PC-3 (cell line): ENCODE measurements at regions not wholly inside any gene's neighbourhood (a gene's known extent, or its start where the extent isn't known, plus 50 kb on each side); places are given as distances from the start of the nearest gene placed in this dataset.

ENCODE experiments used
- ATAC-seq: fragments of 200-7000 bp; cut with Tn5 transposase; 2 replicates; pipeline ENCODE4 v1.9.1; 2020; ENCODE audit warnings: mild to moderate bottlenecking, moderate library complexity
- BruUV-seq: library from RNA; stranded (reverse); fragments of 400-500 nt; replicated peaks from 2 replicates; lab custom pipeline; 2021; lab: Mats Ljungman, UMichigan
- CTCF ChIA-PET: fragments of 300-600 bp; sonication (Branson Sonifier 250); formaldehyde crosslinking; loops from one replicate; lab custom pipeline; 2022; ENCODE audit warnings: antibody characterized with exemption; lab: Charles Lee
- POLR2A ChIA-PET: fragments of 300-600 bp; sonication (Branson Sonifier 250); formaldehyde crosslinking; loops from one replicate; lab custom pipeline; 2022; ENCODE audit warnings: antibody characterized with exemption; ENCODE audit not compliant: unreplicated experiment; lab: Charles Lee
- DNase-seq: peaks from one replicate; pipeline ENCODE4 v3.0.0-alpha.2; 2015
- H2AFZ ChIP-seq: fragments of 300-600 bp; sonication (generic); 2 replicates; pipeline ENCODE4 v1.6.0; 2016; ENCODE audit warnings: antibody characterized with exemption, low read length
- H3F3A ChIP-seq: fragments of 300-600 bp; sonication (generic); one replicate; pipeline ENCODE4 v1.6.0; 2017; ENCODE audit warnings: antibody characterized with exemption, low read length, control low read depth, mild to moderate bottlenecking; ENCODE audit not compliant: unreplicated experiment
- H3K27ac ChIP-seq: fragments of 300-600 bp; sonication (generic); 2 replicates; pipeline ENCODE4 v1.5.1; 2016; ENCODE audit warnings: mild to moderate bottlenecking, low read length
- H3K27me3 ChIP-seq: fragments of 300-600 bp; sonication (generic); 2 replicates; pipeline ENCODE4 v1.6.1; 2016; ENCODE audit warnings: low read length, mixed read lengths
- H3K36me3 ChIP-seq: fragments of 300-600 bp; sonication (generic); 2 replicates; pipeline ENCODE4 v1.6.1; 2016; ENCODE audit warnings: low read depth, mixed run types, low read length, mixed read lengths
- H3K4me1 ChIP-seq: fragments of 300-600 bp; sonication (generic); 2 replicates; pipeline ENCODE4 v1.5.1; 2016; ENCODE audit warnings: low read length; ENCODE audit not compliant: insufficient read depth
- H3K4me2 ChIP-seq: fragments of 300-600 bp; sonication (generic); 2 replicates; pipeline ENCODE4 v1.6.0; 2016; ENCODE audit warnings: low read length
- H3K4me3 ChIP-seq: fragments of 300-600 bp; sonication (generic); 2 replicates; pipeline ENCODE4 v1.5.1; 2016; ENCODE audit warnings: mild to moderate bottlenecking, low read length, mixed read lengths
- H3K79me2 ChIP-seq: fragments of 300-600 bp; sonication (generic); 2 replicates; pipeline ENCODE4 v1.6.1; 2017; ENCODE audit warnings: low read length, mixed read lengths
- H3K9ac ChIP-seq: fragments of 300-600 bp; sonication (generic); 2 replicates; pipeline ENCODE4 v1.6.0; 2016; ENCODE audit warnings: mild to moderate bottlenecking, low read length
- H3K9me2 ChIP-seq: fragments of 300-600 bp; sonication (generic); replicated peaks from 2 replicates; pipeline ENCODE4 v1.6.1; 2016; ENCODE audit warnings: mixed run types, low read length, mixed read lengths
- H3K9me3 ChIP-seq: fragments of 300-600 bp; sonication (generic); 2 replicates; pipeline ENCODE4 v1.6.1; 2016; ENCODE audit warnings: low read length, mixed read lengths
- H4K20me1 ChIP-seq: fragments of 300-600 bp; sonication (generic); 2 replicates; pipeline ENCODE4 v1.6.1; 2016; ENCODE audit warnings: low read length, mixed read lengths
- EZH2 ChIP-seq: fragments of 300-600 bp; sonication (generic); IDR thresholded peaks from one replicate; pipeline ENCODE4 v1.6.1; 2017; ENCODE audit warnings: antibody characterized with exemption, mild to moderate bottlenecking, low read length; ENCODE audit not compliant: unreplicated experiment
- EZH2phosphoT487 ChIP-seq: fragments of 300-600 bp; sonication (generic); IDR thresholded peaks from 2 replicates; pipeline ENCODE4 v1.6.1; 2018; ENCODE audit warnings: mild to moderate bottlenecking, antibody characterized with exemption, low read length, borderline replicate concordance
- intact Hi-C: fragments of 100-400 bp; cut with micrococcal nuclease; formaldehyde crosslinking; loops from 2 replicates; pipeline ENCODE4 v1.9.0; 2023
- TF ChIP-seq, protein P1 (sequence below): fragments of 300-600 bp; sonication (generic); conservative IDR thresholded peaks from 2 replicates; pipeline ENCODE4 v1.5.1; 2017; ENCODE audit warnings: antibody characterized with exemption, low read depth, mild to moderate bottlenecking, low read length

DNA sequence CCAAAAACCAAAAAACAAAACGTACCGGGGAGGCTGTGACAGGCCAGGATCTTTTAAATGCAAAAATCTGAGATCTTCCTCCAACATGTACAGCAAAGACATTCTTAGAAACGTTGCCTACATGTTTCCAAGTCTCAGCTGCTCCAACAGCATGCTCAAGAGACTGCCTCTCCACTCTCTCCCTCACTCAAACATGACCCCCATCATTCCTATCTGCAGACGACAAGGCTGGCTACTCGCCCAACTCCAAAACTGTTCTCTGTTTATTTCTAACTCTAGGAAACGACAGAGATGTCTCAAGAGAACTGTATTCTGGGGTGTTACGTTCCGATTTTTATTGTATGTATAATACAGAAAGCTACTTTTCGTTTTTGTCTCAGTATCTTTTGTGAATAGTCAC lies 57.5 kb upstream of the TMCC3 start:
- Histone ChIP-seq H3K9ac (no peak overlapping the region), H3K9me3 (no peaks in the 10 kb centered on the region), H3K4me3 (no peak overlapping the region), H3K27me3 (no peaks in the 10 kb centered on the region), H2AFZ (no peak overlapping the region), H3K4me2 (no peak overlapping the region), H3K36me3 (no peaks in the 10 kb centered on the region), H3K9me2 (no peaks in the 10 kb centered on the region), H3K27ac (no peak overlapping the region), H3K4me1 (peaks cover 18% of the 10 kb centered on the region), H4K20me1 (no peaks in the 10 kb centered on the region), H3K79me2 (no peaks in the 10 kb centered on the region), H3F3A (no peaks in the 10 kb centered on the region)
- no TSS peak for BruUV-seq
- intact Hi-C loops: no loop called here
- TF ChIP-seq, protein P1, sequence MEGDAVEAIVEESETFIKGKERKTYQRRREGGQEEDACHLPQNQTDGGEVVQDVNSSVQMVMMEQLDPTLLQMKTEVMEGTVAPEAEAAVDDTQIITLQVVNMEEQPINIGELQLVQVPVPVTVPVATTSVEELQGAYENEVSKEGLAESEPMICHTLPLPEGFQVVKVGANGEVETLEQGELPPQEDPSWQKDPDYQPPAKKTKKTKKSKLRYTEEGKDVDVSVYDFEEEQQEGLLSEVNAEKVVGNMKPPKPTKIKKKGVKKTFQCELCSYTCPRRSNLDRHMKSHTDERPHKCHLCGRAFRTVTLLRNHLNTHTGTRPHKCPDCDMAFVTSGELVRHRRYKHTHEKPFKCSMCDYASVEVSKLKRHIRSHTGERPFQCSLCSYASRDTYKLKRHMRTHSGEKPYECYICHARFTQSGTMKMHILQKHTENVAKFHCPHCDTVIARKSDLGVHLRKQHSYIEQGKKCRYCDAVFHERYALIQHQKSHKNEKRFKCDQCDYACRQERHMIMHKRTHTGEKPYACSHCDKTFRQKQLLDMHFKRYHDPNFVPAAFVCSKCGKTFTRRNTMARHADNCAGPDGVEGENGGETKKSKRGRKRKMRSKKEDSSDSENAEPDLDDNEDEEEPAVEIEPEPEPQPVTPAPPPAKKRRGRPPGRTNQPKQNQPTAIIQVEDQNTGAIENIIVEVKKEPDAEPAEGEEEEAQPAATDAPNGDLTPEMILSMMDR: no peak
- TF ChIP-seq EZH2 (no peak), EZH2phosphoT487 (no peak)
- DNase-seq: no peak
- ATAC-seq: no peak
- ChIA-PET CTCF (no interaction called here), POLR2A (interaction anchor here (0.5 kb wide), 2 partner anchors 48 to 1057 kb away, joined by 3 to 8 read pairs; no protein-coding TSS in a partner anchor)

GRCh38 chr12:94707036-94707435 lies 56.7 kb upstream of the TMCC3 start:
- DNase-seq (no peak), ATAC-seq (no peak)
- no peaks in the 10 kb centered on the region for H3K36me3 ChIP-seq
- H4K20me1 ChIP-seq: no peaks in the 10 kb centered on the region
- no peak overlapping the region for H3K9ac ChIP-seq
- ChIA-PET POLR2A (no interaction called here), CTCF (no interaction called here)
- H3K79me2 ChIP-seq: no peaks in the 10 kb centered on the region
- TF ChIP-seq EZH2phosphoT487 (no peak), EZH2 (no peak)
- intact Hi-C loops: no loop called here
- H3K9me2 ChIP-seq: no peaks in the 10 kb centered on the region
- no peaks in the 10 kb centered on the region for H3K9me3 ChIP-seq
- H3K27me3 ChIP-seq: no peaks in the 10 kb centered on the region
- no peak overlapping the region for H3K4me2 ChIP-seq
- H3F3A ChIP-seq: no peaks in the 10 kb centered on the region
- H3K4me1 ChIP-seq: peaks cover 18% of the 10 kb centered on the region
- H3K27ac ChIP-seq: no peak overlapping the region
- no TSS peak for BruUV-seq
- H2AFZ ChIP-seq: no peak overlapping the region
- H3K4me3 ChIP-seq: no peak overlapping the region

DNA sequence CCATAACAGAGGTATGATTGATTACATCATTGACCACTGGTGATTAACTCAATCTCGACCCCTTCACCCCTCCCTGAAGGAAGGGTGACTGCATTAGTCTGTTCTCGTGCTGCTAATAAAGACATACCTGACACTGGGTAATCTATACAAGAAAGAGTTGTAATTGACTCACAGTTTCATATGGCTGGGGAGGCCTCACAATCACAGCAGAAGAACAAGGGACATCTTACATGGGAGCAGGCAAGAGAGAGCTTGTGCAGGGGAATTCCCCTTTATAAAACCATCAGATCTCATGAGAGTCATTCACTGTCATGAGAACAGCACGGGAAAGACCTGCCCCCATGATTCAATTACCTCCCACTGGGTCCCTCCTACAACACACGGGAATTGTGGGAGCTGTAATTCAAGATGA lies 55.9 kb upstream of the TMCC3 start:
- BruUV-seq: no TSS peak
- no peak for ATAC-seq
- Histone ChIP-seq H3K27me3 (no peaks in the 10 kb centered on the region), H3K9me2 (no peaks in the 10 kb centered on the region), H3F3A (no peaks in the 10 kb centered on the region), H3K27ac (no peak overlapping the region), H3K36me3 (no peaks in the 10 kb centered on the region), H3K4me2 (no peak overlapping the region), H3K4me1 (peaks cover 18% of the 10 kb centered on the region), H3K79me2 (no peaks in the 10 kb centered on the region), H3K4me3 (no peak overlapping the region), H3K9ac (no peak overlapping the region), H3K9me3 (no peaks in the 10 kb centered on the region), H2AFZ (no peak overlapping the region), H4K20me1 (no peaks in the 10 kb centered on the region)
- CTCF ChIA-PET: no interaction called here
- no peak for DNase-seq
- POLR2A ChIA-PET: no interaction called here
- intact Hi-C loops: no loop called here
- TF ChIP-seq EZH2: no peak

DNA sequence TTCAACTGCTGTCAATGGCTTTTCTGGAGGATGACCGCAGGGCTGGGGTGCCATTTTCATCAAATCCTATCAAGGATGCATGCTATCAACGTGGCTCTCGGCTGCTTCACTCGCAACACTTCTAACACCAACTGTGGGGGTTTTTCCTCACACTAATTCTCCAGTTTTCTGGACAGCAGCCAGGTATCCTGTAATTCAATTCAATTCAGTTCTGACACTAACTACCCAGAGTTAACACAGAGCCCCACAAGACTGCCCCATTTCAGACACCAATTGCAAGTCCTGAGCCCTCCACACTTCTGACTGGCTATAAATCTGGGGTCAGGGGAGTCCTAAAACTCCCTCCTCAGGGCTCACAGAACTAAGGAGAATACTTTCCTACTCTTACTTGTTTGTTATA lies 55.3 kb upstream of the TMCC3 start:
- ChIA-PET POLR2A (interaction anchor here (0.8 kb wide), 1 partner anchor 85 kb away, joined by 4 read pairs; no protein-coding TSS in a partner anchor), CTCF (no interaction called here)
- ATAC-seq: no peak
- Histone ChIP-seq H3K4me2 (no peak overlapping the region), H3K9ac (no peak overlapping the region), H2AFZ (no peak overlapping the region), H3K9me3 (no peaks in the 10 kb centered on the region), H3K4me1 (peaks cover 18% of the 10 kb centered on the region), H4K20me1 (no peaks in the 10 kb centered on the region), H3F3A (no peaks in the 10 kb centered on the region), H3K4me3 (no peak overlapping the region), H3K79me2 (no peaks in the 10 kb centered on the region), H3K9me2 (no peaks in the 10 kb centered on the region), H3K27ac (no peak overlapping the region), H3K36me3 (no peaks in the 10 kb centered on the region), H3K27me3 (no peaks in the 10 kb centered on the region)
- DNase-seq: no peak
- TF ChIP-seq EZH2phosphoT487 (no peak), EZH2 (no peak)
- TF ChIP-seq, protein P1: no peak
- intact Hi-C loops: loop anchor here (2.0 kb wide), 2 partner anchors 55 kb away; partner anchors contain the start of gene TMCC3
- no TSS peak for BruUV-seq
